HG02885 (cell line): ENCODE measurements at regions not wholly inside any gene's neighbourhood (a gene's known extent, or its start where the extent isn't known, plus 50 kb on each side); places are given as distances from the start of the nearest gene placed in this dataset.
"Not testable (repeated sequence)": the region's sequence is repeated elsewhere in the genome, so short reads cannot be mapped to it uniquely, and the experiment has no call there.

Experiments
- ATAC-seq: cut with Tn5 transposase; IDR thresholded peaks from one replicate; pipeline ENCODE4 v1.9.1; 2021; ENCODE audit warnings: mild to moderate bottlenecking; ENCODE audit not compliant: unreplicated experiment, poor library complexity

DNA sequence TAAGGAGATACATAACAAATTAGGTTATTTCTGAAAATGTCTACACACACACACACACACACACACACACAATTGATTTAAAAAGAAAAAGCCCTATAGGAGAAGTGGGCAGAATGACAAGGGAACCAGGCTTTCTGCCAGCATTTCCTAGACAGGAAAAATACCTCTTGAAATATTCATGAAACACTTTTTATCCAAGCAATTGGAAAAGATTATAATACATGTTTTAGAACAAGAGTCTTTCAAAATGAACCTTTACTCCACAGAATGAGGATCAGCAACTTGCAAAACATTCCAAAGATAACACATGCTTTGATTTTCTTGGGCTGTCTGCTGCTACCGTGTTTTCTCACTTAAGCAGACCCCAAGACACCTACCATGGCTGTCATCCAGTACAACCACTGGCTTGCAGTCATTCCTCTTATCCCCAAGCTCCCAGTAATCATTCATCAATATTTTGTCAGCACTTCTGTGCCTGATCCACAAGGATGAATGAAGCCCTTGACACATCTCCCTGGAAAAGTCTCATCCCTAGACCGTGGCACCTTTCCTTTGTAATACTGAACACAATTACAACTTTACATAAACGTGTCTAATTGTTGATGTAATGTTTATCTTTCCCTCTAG, 717.1 kb upstream of the ZNF608 start:
- ATAC-seq = no peak

DNA sequence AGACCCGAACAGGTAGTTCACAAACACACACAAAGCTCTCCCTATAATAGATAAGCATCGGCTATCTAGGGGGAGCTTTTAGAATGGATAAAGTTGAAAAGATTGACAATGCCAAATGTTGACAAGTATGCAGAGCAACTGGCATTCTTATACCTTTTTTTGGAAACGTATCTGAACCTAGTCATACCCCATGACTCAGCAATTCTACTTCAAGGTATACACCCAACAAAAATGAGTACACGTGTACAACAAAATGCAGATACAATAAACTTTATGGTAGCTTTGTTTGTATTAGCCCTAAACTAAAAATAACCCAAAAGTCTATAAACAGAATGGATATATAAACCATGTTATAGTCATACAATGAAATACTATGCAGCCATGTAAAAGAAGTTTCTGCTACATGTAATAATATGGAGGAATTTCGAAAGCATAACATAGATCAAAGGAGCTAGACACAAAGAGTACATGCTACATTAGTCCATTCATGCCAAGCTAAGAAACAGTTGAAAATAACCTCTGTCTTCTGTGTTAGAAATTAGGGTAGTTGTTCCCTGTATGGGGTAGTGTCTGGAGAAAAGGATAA, 718.5 kb upstream of the ZNF608 start:
- no peak for ATAC-seq

DNA sequence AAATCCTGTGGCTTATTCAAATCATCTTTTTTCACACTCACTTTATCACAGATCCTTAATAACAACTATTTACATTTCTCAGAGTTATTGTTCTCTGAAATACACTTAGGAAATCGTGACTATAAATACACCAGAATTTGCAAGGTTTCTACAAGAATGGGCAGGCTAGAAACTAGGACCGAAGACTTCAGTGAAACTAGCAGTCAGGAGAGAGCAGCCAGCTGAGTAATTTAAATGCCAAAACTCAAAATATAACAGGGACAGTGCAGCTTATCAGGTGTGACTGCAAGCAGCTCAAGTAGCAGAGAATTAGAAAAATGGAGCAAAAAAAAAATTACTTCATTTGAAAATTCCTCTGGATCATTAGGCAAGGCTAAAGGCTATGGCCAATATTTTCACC, 719.3 kb upstream of the ZNF608 start:
- ATAC-seq = no peak

DNA sequence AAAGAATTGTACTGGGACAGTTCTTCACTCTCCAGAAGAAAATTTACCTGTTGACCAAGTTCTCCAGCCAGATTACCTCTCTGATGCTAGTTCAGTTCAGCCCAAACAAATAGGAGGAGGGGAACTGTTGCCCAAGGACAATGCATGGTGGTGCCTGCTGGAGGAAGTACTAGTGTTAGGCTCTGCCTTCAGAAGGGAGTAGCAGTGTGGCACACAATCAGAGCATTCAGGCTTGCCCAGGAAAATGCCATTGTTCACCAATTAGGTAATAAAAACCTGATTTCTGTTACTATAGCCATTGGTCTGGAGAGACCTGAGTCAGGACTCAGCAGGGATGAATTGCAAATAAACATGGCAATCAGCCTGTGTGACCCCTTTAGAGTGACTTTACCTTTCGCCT, 720.8 kb upstream of the ZNF608 start:
- ATAC-seq = no peak

DNA sequence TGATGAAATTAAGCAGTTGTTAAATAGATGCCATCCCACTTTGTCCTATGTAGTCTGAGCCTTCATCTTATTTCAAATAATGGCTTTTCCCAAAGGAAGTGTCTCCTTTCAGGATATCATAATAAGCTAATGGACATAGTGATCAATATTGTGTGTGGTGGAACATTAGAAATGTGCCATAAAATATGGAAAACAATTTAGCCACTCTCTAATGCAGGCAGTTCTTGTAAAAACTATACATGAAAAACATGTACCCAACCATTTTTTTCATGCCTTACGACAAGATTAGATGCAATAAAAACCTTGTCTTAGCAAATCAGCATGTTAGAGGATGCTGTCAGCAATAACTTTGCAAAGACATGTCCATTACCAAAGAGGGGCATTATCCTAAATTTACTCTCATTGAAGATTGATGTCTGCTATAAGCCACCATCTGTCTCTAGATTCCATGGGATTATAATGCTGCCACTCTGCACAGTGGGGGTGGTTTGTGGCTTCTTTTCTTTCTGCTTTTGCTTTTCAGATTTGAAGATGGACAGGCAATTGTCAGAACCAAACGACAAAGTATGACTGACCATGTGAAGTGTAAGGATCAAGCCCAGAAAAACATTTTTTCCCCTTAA, 724.0 kb upstream of the ZNF608 start:
- ATAC-seq = no peak

DNA sequence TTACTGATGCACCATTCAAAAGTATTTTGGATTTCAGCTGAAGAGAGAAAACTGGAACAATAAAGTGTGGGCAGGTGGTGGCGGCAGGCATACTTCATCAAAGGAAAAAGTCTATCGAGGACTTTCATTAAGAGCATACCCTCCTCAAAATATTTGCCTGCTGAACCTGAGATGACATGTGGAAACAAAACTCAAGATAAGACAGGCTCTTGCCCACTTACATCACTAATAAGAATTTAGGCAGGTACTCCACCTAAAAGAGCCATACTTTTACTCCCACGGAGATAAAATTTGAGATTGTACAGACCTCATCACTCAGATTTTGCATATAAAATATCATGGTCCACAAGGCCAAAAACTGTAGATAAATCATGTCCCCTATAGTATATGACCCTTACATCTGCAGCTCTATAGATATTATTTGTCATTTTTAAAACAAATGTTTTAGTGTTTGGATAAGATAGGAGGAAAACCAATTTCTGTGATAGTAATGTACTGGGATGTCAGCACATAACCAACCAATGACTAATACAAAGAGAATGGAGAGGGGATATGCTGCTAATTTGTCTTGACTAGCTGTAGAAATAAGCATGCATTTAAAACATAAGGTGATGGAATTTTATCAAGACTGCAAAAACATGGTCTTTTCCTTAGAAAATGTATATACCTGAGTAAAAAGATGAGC, 730.6 kb upstream of the ZNF608 start:
- ATAC-seq = no peak

DNA sequence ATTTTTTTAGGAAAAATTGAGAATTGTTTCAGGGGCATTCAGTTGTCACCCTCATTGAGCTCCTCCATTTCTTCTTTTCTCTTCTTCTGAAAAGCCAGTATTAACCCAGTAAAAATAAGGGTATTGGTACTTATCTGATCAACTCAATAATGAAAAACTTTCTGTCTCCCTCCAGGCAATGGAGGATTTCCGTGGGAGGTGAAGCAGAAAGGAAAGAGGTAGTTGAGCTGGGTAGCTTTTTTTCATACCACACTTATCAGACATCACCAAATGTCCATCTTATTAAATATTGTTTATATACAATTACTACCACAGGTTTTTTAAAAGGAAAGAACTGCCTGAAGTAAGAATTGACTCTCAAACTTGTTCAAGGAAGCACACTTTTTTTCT, 731.1 kb upstream of the ZNF608 start:
- ATAC-seq = no peak

DNA sequence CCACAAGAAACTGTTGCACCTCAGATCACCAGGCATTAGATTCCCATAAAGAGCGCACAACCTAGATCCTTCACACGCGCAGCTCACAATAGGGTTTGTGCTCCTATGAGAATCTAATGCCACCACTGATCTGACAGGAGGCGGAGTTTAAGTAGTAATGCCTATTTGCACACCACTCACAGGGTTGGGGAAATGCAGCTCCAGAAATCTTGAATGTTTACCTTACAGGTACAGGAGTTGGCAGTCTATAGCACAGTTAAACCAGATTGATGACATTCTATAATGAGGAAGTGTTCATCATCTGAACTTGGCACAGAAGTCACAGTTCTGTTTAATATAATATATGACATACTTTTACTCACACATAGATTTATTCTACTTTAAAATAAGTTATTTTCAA, 732.2 kb upstream of the ZNF608 start:
- ATAC-seq = no peak

DNA sequence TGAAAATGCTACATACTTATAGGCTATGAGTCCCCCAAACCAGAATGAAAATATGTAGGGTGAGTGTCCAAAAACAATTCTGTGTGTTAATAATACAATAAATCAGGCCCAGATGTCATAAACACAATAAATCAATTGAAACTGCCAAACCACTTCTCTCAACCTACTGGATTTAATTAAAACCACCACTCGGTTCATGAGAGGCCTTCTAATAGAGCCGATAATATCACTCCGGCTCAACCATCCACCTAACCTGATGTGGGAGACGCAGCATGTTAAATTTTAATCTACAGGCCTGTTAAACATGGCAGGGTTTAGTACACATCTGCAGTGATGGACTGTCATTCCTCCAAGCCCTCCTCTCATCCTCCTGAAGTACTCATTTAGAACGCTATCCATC, 734.5 kb upstream of the ZNF608 start:
- no peak for ATAC-seq

DNA sequence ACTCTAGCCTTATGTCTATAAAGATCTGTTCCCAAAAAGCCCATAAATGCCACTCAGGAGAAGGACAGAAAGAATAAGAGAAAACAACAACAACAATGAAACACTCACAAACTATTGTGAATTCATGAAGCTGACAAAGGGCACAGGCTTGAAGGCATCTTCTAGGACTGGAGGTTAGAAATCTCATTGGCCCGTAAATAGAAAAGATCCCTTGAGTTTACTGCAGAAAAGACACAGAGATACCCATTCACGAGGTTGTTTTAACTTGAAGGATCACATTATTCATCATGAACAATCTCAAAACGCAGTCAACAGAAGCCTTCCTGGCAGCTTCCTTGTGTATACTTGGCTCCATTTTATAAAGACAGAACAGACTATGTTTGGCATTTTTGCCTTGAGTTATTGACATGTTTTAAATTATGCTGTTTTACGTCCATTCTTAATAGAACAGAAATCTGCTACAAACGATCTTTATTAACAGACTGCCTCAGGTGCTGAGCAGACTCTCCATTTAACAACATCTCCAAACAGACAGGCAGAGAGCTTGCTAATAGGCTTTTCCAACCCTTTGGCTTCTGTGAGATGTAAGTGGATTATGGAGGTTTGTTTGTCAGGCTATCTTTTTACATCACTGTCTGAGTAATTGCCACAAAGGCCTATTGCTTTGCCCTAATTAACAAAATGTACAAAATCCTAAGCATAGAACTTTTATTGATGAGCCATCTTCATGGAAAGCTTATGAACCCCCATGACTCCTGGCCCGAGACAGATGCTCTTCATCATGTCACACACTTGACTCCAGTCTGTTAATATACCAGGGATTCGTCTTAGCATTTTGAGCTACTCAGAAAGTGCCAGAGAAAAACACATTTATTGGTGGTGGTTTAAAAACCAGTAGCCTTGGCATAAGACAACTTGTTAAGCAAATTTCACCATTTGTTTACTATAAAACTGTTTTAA, 735.3 kb upstream of the ZNF608 start:
- no peak for ATAC-seq

DNA sequence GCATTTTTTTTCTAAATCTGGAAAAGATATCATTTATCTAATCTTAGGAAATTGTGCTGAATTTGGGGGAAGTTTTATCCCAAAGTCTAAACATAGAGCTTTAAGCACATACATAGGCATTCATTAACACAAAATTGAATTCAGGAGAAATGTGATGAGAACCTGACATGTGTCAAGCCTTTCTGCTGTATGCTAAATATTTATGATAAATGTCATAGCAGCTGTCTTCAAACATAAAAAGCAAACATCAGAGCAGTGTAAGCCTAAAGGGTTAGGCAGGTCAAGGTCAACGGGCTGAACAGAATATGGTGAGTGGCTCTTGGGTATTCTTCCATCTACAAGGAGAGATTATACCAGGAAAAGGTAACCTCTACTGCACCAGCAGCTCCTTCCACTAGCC, 737.2 kb upstream of the ZNF608 start:
- ATAC-seq = no peak

DNA sequence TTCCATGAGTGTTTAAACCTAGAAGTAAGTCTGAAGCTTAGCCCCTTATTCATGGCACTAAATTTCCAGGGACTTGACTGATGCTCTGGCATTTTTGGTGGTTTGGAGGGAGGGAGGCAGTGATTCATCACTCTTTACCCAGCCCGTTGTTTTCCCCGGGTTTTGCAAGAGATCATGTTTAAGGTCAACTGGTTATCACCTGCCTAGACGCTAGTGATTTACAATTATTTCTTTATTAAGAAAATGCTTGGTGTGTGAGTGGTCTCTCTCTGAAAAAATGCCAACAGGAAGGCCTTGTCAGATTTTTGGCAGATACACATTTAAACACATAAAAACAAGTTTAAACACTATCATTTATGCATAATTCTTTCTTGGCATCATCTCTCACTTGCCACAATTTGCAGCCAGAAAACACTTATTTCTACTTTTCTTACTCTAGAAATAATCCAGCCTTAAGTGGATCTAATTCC, 737.9 kb upstream of the ZNF608 start:
- ATAC-seq = no peak

DNA sequence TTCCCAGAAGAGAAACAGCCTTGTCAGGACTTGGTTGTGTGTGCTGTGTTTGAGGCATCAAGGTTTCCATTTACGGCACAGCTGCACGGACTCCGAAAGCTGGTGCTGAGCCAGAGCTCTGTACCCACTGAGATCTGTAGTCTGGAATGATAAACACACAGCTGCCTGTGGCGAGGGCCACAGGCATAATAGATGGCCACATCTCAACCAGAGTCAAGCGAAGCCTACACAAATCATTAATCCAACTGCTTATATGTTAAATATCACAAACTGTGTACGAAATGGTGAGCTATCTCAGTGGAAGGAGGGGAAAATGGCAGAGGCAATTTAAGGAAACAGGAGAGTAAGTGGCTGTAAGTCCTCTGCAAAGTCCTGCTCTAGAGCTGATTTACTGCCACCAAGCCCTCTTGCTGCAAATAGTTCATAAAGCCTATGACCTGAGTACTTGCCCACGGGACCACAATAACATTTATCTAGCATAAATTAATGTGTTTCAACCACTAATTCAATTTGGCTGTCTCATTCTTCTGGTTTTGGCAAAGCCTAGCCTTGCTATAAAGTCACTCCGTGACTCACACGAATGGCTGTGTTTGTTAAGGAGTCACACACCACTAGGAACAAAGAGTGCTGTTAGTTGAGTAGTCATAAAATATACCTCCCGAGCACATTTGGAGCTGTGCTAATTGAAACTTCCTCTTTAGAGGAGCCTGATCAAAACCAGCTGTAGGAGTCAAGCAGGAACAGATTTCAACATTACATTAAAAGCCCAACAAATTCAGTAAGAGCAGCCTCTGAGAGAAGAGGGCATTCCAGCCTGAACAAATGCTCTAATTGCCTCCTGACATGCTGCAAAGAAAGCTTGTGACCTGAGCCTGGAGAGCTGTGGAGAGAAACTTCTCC, 738.6 kb upstream of the ZNF608 start:
- no peak for ATAC-seq

DNA sequence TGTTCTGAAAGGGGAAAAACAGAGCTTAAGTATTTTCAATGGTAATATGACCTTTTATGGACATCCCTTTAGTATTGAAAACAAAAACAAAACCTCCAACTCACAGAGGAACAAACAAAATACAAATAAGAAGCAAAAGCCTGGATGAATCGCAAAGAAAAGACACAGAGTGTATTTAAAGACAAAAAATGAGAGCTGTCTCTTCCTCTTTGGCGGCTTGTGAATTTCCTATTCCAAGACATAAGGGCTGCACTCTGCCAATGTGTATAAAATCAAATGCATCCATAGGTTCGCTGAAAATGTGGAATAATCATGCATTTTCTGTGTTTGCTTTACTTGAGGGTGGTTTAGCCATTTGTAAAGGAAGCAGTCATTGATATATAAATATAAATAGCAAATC, 739.3 kb upstream of the ZNF608 start:
- no peak for ATAC-seq

DNA sequence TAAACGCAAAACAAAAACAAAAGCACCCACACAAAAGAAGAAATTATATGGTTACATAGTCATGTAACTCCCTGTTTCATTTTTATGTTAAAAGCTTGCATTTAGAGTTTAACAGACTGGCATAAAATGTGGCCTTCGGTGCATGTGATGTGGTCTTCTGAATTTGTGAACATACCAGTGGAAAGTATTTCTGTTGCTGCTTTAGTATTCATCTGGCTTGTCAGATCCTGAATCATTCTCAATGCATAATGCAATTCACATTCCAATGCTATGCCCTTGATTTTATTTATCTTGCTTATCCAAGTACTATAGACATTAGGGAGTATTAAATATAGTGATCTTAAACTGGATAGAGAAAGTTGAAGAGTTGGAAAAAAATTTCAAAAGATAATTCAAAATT, 740.2 kb upstream of the ZNF608 start:
- no peak for ATAC-seq

DNA sequence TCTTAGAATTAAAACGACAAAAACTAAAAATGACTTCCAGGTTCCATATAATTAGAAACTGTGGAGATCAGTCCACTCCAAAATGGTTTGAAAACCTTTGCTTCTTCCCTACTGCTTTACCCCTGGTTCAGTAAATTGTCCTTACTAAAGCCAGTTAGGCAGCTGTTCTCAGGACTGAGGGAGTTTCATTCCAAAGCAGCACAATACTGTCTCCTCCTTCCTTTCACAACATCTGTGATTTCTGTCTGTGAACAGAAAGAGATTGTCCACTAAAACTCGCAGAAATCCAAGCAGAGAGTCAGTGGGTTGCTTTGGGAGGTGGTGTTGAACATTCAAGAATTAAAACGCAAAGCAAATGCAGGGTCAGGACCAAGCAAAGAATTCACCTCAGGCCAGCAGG, 740.8 kb upstream of the ZNF608 start:
- ATAC-seq = no peak

DNA sequence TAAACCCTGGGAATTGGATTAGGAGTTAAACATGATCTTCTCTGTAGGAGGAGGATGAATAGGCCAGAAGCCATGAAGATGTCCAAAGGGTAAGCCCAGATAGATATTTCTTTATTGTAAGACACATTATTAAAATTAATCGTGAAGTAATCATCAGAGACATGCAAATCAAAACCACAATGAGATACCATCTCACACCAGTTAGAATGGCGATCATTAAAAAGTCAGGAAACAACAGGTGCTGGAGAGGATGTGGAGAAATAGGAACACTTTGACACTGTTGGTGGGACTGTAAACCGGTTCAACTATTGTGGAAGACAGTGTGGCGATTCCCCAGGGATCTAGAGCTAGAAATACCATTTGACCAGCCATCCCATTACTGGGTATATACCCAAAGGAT, 741.2 kb upstream of the ZNF608 start:
- not testable (repeated sequence) for ATAC-seq

DNA sequence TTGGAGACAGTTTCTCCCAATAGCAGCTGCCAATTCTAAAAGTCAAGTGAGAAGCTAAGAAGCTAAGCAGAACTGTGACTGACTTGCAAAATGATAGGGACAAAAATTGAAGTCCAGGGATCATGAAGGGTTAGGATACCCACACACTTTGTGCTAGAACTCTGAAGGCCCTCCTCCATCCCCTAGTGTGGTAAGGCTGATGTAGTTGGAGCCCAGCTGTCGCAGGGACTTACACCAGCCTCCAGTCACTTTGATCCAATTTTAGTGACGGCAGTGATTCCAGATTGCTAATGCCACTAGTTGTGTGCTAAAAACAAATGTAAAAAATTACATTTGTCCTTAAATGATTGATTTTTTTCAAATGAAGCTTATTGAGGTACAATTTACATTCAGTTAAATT, 742.7 kb upstream of the ZNF608 start:
- no peak for ATAC-seq

DNA sequence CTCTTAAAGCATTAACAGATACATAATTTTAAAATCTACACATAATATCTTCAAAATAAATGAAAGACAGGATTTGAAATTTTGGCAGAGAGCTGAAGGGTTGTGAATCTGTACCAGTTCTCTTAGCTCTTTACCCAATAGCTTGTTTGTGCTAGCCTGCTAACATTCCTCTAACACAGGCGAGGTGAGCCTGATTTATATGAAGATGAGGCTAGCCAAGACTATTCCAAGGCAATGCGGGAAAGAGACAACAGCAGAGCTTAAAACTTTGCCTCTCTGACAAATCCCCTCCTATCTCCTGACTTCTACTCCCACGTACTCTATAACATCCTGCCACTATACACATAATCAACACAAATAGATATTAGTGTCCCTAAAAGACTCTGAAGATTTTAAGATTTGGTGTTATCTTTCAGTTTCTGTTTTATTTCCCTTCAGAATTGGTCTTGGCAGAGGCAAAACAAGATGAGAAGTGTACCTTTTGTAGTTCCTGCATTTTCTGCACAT, 745.6 kb upstream of the ZNF608 start:
- no peak for ATAC-seq
